ENCODE measurements at regions not wholly inside any gene's neighbourhood (a gene's known extent, or its start where the extent isn't known, plus 50 kb on each side); places are given as distances from the start of the nearest gene placed in this dataset.

GRCh38 chr5:6943197-6944112 lies 230.2 kb downstream of the TENT4A start:
- Mint-ChIP-seq H3K9me3 (no peaks in the 10 kb centered on the region), H3K4me1 (no peaks in the 10 kb centered on the region), H3K4me3 (no peak overlapping the region), H3K36me3 (ENCODE audit: low read depth) (no peaks in the 10 kb centered on the region), H3K27me3 (no peaks in the 10 kb centered on the region), H3K27ac (no peak overlapping the region)
- DNase-seq = no peak
- intact Hi-C loops (cut with micrococcal nuclease) = no loop called here

- H3K9me3 Mint-ChIP-seq = no peaks in the 10 kb centered on the region
- no peak overlapping the region for H3K27ac Mint-ChIP-seq
- intact Hi-C loops (cut with micrococcal nuclease) = no loop called here
- no peaks in the 10 kb centered on the region for H3K4me1 Mint-ChIP-seq
- H3K4me3 Mint-ChIP-seq = no peak overlapping the region
- H3K27me3 Mint-ChIP-seq = no peaks in the 10 kb centered on the region
- no peak for DNase-seq
- no peaks in the 10 kb centered on the region for H3K36me3 Mint-ChIP-seq (ENCODE audit: low read depth)
Measured at GRCh38 chr5:6948562-6948961, 235.3 kb downstream of the TENT4A start.

GRCh38 chr5:6949230-6949629 lies 236.0 kb downstream of the TENT4A start:
- Mint-ChIP-seq H3K27me3 (no peaks in the 10 kb centered on the region), H3K4me3 (no peak overlapping the region), H3K27ac (no peak overlapping the region), H3K9me3 (no peaks in the 10 kb centered on the region), H3K36me3 (ENCODE audit: low read depth) (no peaks in the 10 kb centered on the region), H3K4me1 (no peaks in the 10 kb centered on the region)
- DNase-seq = no peak
- intact Hi-C loops (cut with micrococcal nuclease) = no loop called here

GRCh38 chr5:6950250-6950649 lies 237.0 kb downstream of the TENT4A start:
- intact Hi-C loops (cut with micrococcal nuclease) = no loop called here
- no peaks in the 10 kb centered on the region for H3K4me1 Mint-ChIP-seq
- no peak overlapping the region for H3K27ac Mint-ChIP-seq
- no peak overlapping the region for H3K4me3 Mint-ChIP-seq
- no peaks in the 10 kb centered on the region for H3K36me3 Mint-ChIP-seq (ENCODE audit: low read depth)
- no peaks in the 10 kb centered on the region for H3K9me3 Mint-ChIP-seq
- no peak for DNase-seq
- no peaks in the 10 kb centered on the region for H3K27me3 Mint-ChIP-seq

- no peaks in the 10 kb centered on the region for H3K36me3 Mint-ChIP-seq (ENCODE audit: low read depth)
- H3K4me3 Mint-ChIP-seq = no peak overlapping the region
- intact Hi-C loops (cut with micrococcal nuclease) = no loop called here
- H3K27me3 Mint-ChIP-seq = no peaks in the 10 kb centered on the region
- H3K9me3 Mint-ChIP-seq = no peaks in the 10 kb centered on the region
- no peak for DNase-seq
- H3K4me1 Mint-ChIP-seq = no peaks in the 10 kb centered on the region
- H3K27ac Mint-ChIP-seq = no peak overlapping the region
Measured at GRCh38 chr5:6950860-6951259, 237.6 kb downstream of the TENT4A start.

GRCh38 chr5:6961123-6961522 lies 247.9 kb downstream of the TENT4A start:
- no peaks in the 10 kb centered on the region for H3K27me3 Mint-ChIP-seq
- H3K4me1 Mint-ChIP-seq = no peaks in the 10 kb centered on the region
- no peak for DNase-seq
- H3K4me3 Mint-ChIP-seq = no peak overlapping the region
- H3K36me3 Mint-ChIP-seq (ENCODE audit: low read depth) = no peaks in the 10 kb centered on the region
- no peak overlapping the region for H3K27ac Mint-ChIP-seq
- H3K9me3 Mint-ChIP-seq = no peaks in the 10 kb centered on the region
- intact Hi-C loops (cut with micrococcal nuclease) = no loop called here

GRCh38 chr5:6961837-6962635 lies 248.8 kb downstream of the TENT4A start:
- no peak overlapping the region for H3K4me3 Mint-ChIP-seq
- no peaks in the 10 kb centered on the region for H3K36me3 Mint-ChIP-seq (ENCODE audit: low read depth)
- intact Hi-C loops (cut with micrococcal nuclease) = no loop called here
- no peaks in the 10 kb centered on the region for H3K4me1 Mint-ChIP-seq
- no peaks in the 10 kb centered on the region for H3K27me3 Mint-ChIP-seq
- H3K27ac Mint-ChIP-seq = no peak overlapping the region
- no peak for DNase-seq
- no peaks in the 10 kb centered on the region for H3K9me3 Mint-ChIP-seq

- H3K27ac Mint-ChIP-seq = no peak overlapping the region
- H3K27me3 Mint-ChIP-seq = no peaks in the 10 kb centered on the region
- H3K9me3 Mint-ChIP-seq = no peaks in the 10 kb centered on the region
- DNase-seq = no peak
- no peak overlapping the region for H3K4me3 Mint-ChIP-seq
- H3K4me1 Mint-ChIP-seq = no peaks in the 10 kb centered on the region
- intact Hi-C loops (cut with micrococcal nuclease) = no loop called here
- H3K36me3 Mint-ChIP-seq (ENCODE audit: low read depth) = no peaks in the 10 kb centered on the region
Measured at GRCh38 chr5:6976971-6977370, 263.7 kb downstream of the TENT4A start.

- H3K9me3 Mint-ChIP-seq = no peaks in the 10 kb centered on the region
- no peak for DNase-seq
- no peak overlapping the region for H3K4me3 Mint-ChIP-seq
- no peak overlapping the region for H3K27ac Mint-ChIP-seq
- intact Hi-C loops (cut with micrococcal nuclease) = no loop called here
- H3K36me3 Mint-ChIP-seq (ENCODE audit: low read depth) = no peaks in the 10 kb centered on the region
- no peaks in the 10 kb centered on the region for H3K4me1 Mint-ChIP-seq
- H3K27me3 Mint-ChIP-seq = no peaks in the 10 kb centered on the region
Measured at GRCh38 chr5:6979061-6979460, 265.8 kb downstream of the TENT4A start.

- no peak overlapping the region for H3K27ac Mint-ChIP-seq
- DNase-seq = no peak
- peaks cover 5% of the 10 kb centered on the region for H3K27me3 Mint-ChIP-seq
- H3K9me3 Mint-ChIP-seq = no peaks in the 10 kb centered on the region
- intact Hi-C loops (cut with micrococcal nuclease) = no loop called here
- H3K4me3 Mint-ChIP-seq = no peak overlapping the region
- H3K36me3 Mint-ChIP-seq (ENCODE audit: low read depth) = no peaks in the 10 kb centered on the region
- H3K4me1 Mint-ChIP-seq = no peaks in the 10 kb centered on the region
Measured at GRCh38 chr5:6989230-6989629, 276.0 kb downstream of the TENT4A start.

- H3K9me3 Mint-ChIP-seq = peaks cover 4% of the 10 kb centered on the region
- DNase-seq = no peak
- H3K27me3 Mint-ChIP-seq = peaks cover 5% of the 10 kb centered on the region
- no peaks in the 10 kb centered on the region for H3K36me3 Mint-ChIP-seq (ENCODE audit: low read depth)
- no peak overlapping the region for H3K4me3 Mint-ChIP-seq
- intact Hi-C loops (cut with micrococcal nuclease) = no loop called here
- no peak overlapping the region for H3K27ac Mint-ChIP-seq
- H3K4me1 Mint-ChIP-seq = no peaks in the 10 kb centered on the region
Measured at GRCh38 chr5:6994097-6994496, 280.9 kb downstream of the TENT4A start.

- H3K4me3 Mint-ChIP-seq = no peak overlapping the region
- no peaks in the 10 kb centered on the region for H3K4me1 Mint-ChIP-seq
- H3K36me3 Mint-ChIP-seq (ENCODE audit: low read depth) = no peaks in the 10 kb centered on the region
- no peak overlapping the region for H3K27ac Mint-ChIP-seq
- intact Hi-C loops (cut with micrococcal nuclease) = no loop called here
- peaks cover 4% of the 10 kb centered on the region for H3K9me3 Mint-ChIP-seq
- no peak for DNase-seq
- peaks cover 5% of the 10 kb centered on the region for H3K27me3 Mint-ChIP-seq
Measured at GRCh38 chr5:6995115-6995514, 281.9 kb downstream of the TENT4A start.

- no peak overlapping the region for H3K27ac Mint-ChIP-seq
- peaks cover 4% of the 10 kb centered on the region for H3K9me3 Mint-ChIP-seq
- intact Hi-C loops (cut with micrococcal nuclease) = no loop called here
- H3K36me3 Mint-ChIP-seq (ENCODE audit: low read depth) = no peaks in the 10 kb centered on the region
- no peak overlapping the region for H3K4me3 Mint-ChIP-seq
- no peaks in the 10 kb centered on the region for H3K27me3 Mint-ChIP-seq
- H3K4me1 Mint-ChIP-seq = peaks cover 4% of the 10 kb centered on the region
- no peak for DNase-seq
Measured at GRCh38 chr5:7000310-7000709, 287.1 kb downstream of the TENT4A start.

GRCh38 chr5:7010591-7010990 lies 297.4 kb downstream of the TENT4A start:
- intact Hi-C loops (cut with micrococcal nuclease) = no loop called here
- Mint-ChIP-seq H3K27ac (no peak overlapping the region), H3K4me3 (no peak overlapping the region), H3K36me3 (ENCODE audit: low read depth) (no peaks in the 10 kb centered on the region), H3K4me1 (no peaks in the 10 kb centered on the region), H3K9me3 (peaks cover 2% of the 10 kb centered on the region), H3K27me3 (no peaks in the 10 kb centered on the region)
- no peak for DNase-seq
